ENCODE measurements at regions not wholly inside any gene's neighbourhood (a gene's known extent, or its start where the extent isn't known, plus 50 kb on each side); places are given as distances from the start of the nearest gene placed in this dataset.
"Not testable (repeated sequence)": the region's sequence is repeated elsewhere in the genome, so short reads cannot be mapped to it uniquely, and the experiment has no call there.

DNA sequence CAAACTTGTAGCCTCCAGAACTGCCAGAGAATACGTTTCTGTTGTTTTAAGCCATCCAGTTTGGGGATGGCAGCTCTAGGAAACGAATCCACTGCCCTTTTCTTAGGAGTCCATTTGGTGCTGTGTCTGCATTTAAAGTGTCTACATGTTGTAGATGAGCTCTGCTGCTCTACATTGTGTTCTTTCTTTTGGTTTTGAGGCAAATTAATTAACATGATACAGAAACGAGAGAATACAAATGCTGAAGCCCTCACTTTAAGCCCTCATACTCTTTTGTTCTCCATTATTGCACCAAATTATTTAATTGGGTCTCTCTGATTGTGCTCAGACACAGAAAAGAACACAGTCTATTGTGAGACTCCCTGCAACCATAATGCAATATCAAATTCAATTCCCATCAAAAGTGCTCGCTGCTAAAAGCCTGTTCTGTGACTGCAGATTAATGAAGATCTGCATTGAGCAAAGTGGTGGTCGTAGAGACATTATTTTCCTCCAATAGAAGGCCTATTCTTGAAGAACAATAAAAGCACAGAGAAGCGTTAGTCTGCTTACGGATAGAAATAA lies 166.3 kb upstream of the SOX21 start:
- H3K36me3 Mint-ChIP-seq = no peaks in the 10 kb centered on the region
- DNase-seq (ENCODE audit: low spot score) (no peak), ATAC-seq (no peak)
- no peaks in the 10 kb centered on the region for H3K9me3 Mint-ChIP-seq
- no peaks in the 10 kb centered on the region for H3K27me3 Mint-ChIP-seq
- no peaks in the 10 kb centered on the region for H3K4me1 Mint-ChIP-seq (ENCODE audit: low read depth in 2 of 2)
- H3K27ac Mint-ChIP-seq = no peak overlapping the region
- H3K4me3 Mint-ChIP-seq = no peak overlapping the region

GRCh38 chr13:94864474-94864873 lies 152.1 kb upstream of the SOX21 start:
- Mint-ChIP-seq H3K4me1 (ENCODE audit: low read depth in 2 of 2) (peaks cover 6 to 15% of the 10 kb centered on the region in 2 donors), H3K4me3 (no peak overlapping the region), H3K27ac (no peak overlapping the region), H3K36me3 (no peaks in the 10 kb centered on the region), H3K27me3 (no peaks in the 10 kb centered on the region), H3K9me3 (no peaks in the 10 kb centered on the region)
- DNase-seq (ENCODE audit: low spot score) (no peak), ATAC-seq (no peak)

- no peaks in the 10 kb centered on the region for H3K36me3 Mint-ChIP-seq
- H3K4me3 Mint-ChIP-seq = peak overlapping the region; percentile 89
- DNase-seq (ENCODE audit: low spot score) = no peak
- peak overlapping the region; percentile 62 to 76 for H3K27ac Mint-ChIP-seq
- peaks cover 6 to 15% of the 10 kb centered on the region in 2 donors for H3K4me1 Mint-ChIP-seq (ENCODE audit: low read depth in 2 of 2)
- H3K9me3 Mint-ChIP-seq = no peaks in the 10 kb centered on the region
- ATAC-seq = peak; percentile 55 to 64
- no peaks in the 10 kb centered on the region for H3K27me3 Mint-ChIP-seq
Observed at GRCh38 chr13:94860981-94861407, 148.6 kb upstream of the SOX21 start.

DNA sequence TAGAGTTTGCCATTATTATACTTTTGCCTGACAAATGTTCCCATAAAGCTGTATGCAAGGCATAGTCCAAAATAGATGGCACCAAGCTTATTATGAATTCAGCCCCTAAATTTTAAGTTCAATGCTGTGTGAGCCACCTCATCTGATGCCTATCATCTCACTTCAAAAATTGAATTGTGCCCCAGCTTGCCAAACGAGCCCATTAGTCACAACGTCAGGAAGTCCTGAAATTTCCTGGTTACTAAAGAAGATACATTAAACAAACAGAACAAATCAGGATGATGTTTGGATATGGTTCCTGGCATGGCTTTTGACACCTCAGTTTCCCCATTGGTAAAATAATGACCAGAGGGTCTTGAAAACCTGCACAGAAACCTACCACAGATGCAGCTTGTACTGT lies 147.5 kb upstream of the SOX21 start:
- H3K4me1 Mint-ChIP-seq (ENCODE audit: low read depth in 2 of 2) = peaks cover 6 to 15% of the 10 kb centered on the region in 2 donors
- H3K4me3 Mint-ChIP-seq = peak overlapping the region; percentile 22
- no peaks in the 10 kb centered on the region for H3K27me3 Mint-ChIP-seq
- no peaks in the 10 kb centered on the region for H3K36me3 Mint-ChIP-seq
- no peaks in the 10 kb centered on the region for H3K9me3 Mint-ChIP-seq
- no peak for DNase-seq (ENCODE audit: low spot score)
- no peak overlapping the region for H3K27ac Mint-ChIP-seq
- no peak for ATAC-seq

DNA sequence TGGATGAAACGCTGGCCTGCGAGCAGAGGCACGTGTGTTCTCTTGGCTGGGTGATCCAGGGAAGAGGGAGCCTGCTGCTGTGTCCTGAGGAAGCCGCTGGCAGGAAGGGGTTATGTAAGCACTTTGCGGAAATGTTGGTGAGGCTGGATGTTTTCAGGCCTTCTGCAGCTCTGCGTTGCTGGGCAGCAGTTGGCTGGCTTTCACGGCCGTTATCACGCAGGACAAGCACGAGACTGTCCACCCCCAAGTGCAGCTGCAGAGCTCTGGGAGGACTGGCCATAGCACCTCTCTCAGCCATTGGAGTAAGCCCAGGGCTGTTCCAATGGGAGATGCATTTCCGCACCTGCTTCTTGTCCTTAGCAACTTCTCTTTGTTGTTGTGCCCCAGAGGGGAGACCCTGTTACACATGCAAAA lies 146.9 kb upstream of the SOX21 start:
- no peak for ATAC-seq
- no peaks in the 10 kb centered on the region for H3K9me3 Mint-ChIP-seq

GRCh38 chr13:94858856-94859255 lies 146.5 kb upstream of the SOX21 start:
- ATAC-seq (no peak), DNase-seq (ENCODE audit: low spot score) (no peak)
- Mint-ChIP-seq H3K36me3 (no peaks in the 10 kb centered on the region), H3K4me3 (no peak overlapping the region), H3K27ac (no peak overlapping the region), H3K4me1 (ENCODE audit: low read depth in 2 of 2) (peaks cover 6 to 15% of the 10 kb centered on the region in 2 donors), H3K27me3 (no peaks in the 10 kb centered on the region), H3K9me3 (no peaks in the 10 kb centered on the region)

More for the DNA sequence above, 146.9 kb upstream of the SOX21 start:
- H3K27me3 Mint-ChIP-seq = no peaks in the 10 kb centered on the region
- no peak overlapping the region for H3K27ac Mint-ChIP-seq
- H3K36me3 Mint-ChIP-seq = no peaks in the 10 kb centered on the region
- no peak for DNase-seq (ENCODE audit: low spot score)
- peaks cover 6 to 15% of the 10 kb centered on the region in 2 donors for H3K4me1 Mint-ChIP-seq (ENCODE audit: low read depth in 2 of 2)
- no peak overlapping the region for H3K4me3 Mint-ChIP-seq

DNA sequence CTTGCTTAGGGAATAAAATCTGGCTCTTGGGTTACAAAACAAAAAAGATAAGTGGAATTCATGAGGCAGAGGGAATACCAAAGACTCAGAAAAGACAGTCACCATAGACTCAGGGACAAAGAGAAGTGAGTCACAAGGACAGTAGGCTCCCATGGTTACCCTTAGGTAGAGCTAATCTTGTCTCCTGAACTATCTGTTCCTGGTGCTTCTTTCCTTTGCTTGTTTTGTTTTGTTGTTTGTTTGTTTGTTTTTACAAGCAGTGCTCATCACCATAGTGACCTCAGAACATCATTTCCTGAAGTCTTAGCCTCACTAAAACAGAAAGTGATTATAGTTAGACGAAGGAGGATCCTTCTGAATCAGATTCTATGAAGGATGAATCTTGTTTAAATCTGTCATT lies 142.3 kb upstream of the SOX21 start:
- Mint-ChIP-seq H3K36me3 (no peaks in the 10 kb centered on the region), H3K4me3 (no peak overlapping the region), H3K27me3 (peaks cover 0 to 8% of the 10 kb centered on the region in 2 donors), H3K4me1 (ENCODE audit: low read depth in 2 of 2) (peaks cover 0 to under 1% of the 10 kb centered on the region in 2 donors), H3K27ac (no peak overlapping the region), H3K9me3 (no peaks in the 10 kb centered on the region)
- ATAC-seq = no peak
- DNase-seq (ENCODE audit: low spot score) = no peak

GRCh38 chr13:94851576-94851975 lies 139.2 kb upstream of the SOX21 start:
- Mint-ChIP-seq H3K4me3 (no peak overlapping the region), H3K27ac (no peak overlapping the region), H3K36me3 (no peaks in the 10 kb centered on the region), H3K9me3 (no peaks in the 10 kb centered on the region), H3K27me3 (peaks cover 0 to 8% of the 10 kb centered on the region in 2 donors), H3K4me1 (ENCODE audit: low read depth in 2 of 2) (no peaks in the 10 kb centered on the region)
- DNase-seq (ENCODE audit: low spot score) (no peak), ATAC-seq (no peak)

DNA sequence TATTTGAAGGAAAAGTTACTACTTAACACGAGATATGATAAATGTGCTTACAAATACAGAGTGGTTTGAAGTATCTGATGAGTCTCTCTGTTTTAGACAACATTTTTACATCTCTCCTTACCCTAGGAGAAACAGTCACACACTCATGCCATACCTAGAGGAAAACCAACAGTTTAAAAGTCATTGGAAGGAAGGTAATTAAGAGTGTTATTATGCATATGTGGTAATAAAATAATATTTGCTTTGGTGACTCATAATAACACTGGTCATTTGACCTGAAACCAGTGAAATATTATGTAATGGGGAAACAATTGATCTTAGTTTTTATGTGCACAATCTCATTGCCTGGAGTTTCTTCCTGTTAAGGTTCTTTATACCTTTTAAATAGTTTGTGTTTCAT lies 136.9 kb upstream of the SOX21 start:
- peaks cover 0 to 8% of the 10 kb centered on the region in 2 donors for H3K27me3 Mint-ChIP-seq
- H3K27ac Mint-ChIP-seq = no peak overlapping the region
- DNase-seq (ENCODE audit: low spot score) (no peak), ATAC-seq (no peak)
- no peaks in the 10 kb centered on the region for H3K36me3 Mint-ChIP-seq
- no peaks in the 10 kb centered on the region for H3K4me1 Mint-ChIP-seq (ENCODE audit: low read depth in 2 of 2)
- no peaks in the 10 kb centered on the region for H3K9me3 Mint-ChIP-seq
- no peak overlapping the region for H3K4me3 Mint-ChIP-seq

DNA sequence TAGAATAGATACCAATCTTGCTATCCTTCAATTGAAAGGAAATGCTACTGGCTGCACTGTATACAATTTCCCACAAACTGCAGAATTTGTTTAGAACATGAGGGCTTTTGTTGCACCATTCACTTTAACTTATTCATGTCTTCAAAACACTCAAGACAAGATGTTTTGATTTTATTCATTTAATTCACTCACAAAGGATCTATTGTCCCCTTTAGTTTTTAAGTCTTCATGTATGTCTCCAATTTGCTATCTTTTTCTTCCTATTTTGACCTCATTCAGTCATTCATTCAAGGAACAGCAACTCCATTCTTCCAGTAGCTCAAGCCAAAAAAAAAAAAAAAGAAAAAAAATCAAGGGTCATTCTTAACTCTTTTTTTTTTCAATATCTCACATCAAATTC lies 130.6 kb upstream of the SOX21 start:
- H3K27ac Mint-ChIP-seq = no peak overlapping the region
- no peaks in the 10 kb centered on the region for H3K4me1 Mint-ChIP-seq (ENCODE audit: low read depth in 2 of 2)
- no peaks in the 10 kb centered on the region for H3K27me3 Mint-ChIP-seq
- H3K4me3 Mint-ChIP-seq = no peak overlapping the region
- no peaks in the 10 kb centered on the region for H3K36me3 Mint-ChIP-seq
- H3K9me3 Mint-ChIP-seq = peaks cover 4% of the 10 kb centered on the region
- ATAC-seq (no peak), DNase-seq (ENCODE audit: low spot score) (no peak)

DNA sequence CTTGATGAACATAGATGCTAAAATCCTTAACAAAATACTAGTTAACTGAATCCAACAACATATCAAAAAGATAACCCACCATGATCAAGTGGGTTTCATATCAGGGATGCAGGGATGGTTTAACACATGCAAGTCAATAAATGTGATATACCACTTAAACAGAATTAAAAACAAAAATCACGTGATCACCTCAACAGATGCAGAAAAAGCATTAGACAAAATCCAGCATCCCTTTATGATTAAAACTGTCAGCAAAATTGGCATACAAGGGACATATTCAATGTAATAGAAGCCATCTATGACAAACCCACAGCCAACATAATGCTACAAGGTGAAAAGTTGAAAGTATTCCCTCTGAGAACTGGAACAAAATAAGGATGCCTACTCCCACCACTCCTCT lies 124.7 kb upstream of the SOX21 start:
- H3K27me3 Mint-ChIP-seq; ATAC-seq; DNase-seq (ENCODE audit: low spot score); H3K4me3 Mint-ChIP-seq; H3K27ac Mint-ChIP-seq; H3K36me3 Mint-ChIP-seq; H3K4me1 Mint-ChIP-seq (ENCODE audit: low read depth in 2 of 2): not testable (repeated sequence)
- peaks cover 10% of the 10 kb centered on the region for H3K9me3 Mint-ChIP-seq

- H3K4me3 Mint-ChIP-seq = no peak overlapping the region
- H3K36me3 Mint-ChIP-seq = no peaks in the 10 kb centered on the region
- DNase-seq (ENCODE audit: low spot score) (no peak), ATAC-seq (no peak)
- no peaks in the 10 kb centered on the region for H3K9me3 Mint-ChIP-seq
- H3K27me3 Mint-ChIP-seq = no peaks in the 10 kb centered on the region
- no peaks in the 10 kb centered on the region for H3K4me1 Mint-ChIP-seq (ENCODE audit: low read depth in 2 of 2)
- H3K27ac Mint-ChIP-seq = no peak overlapping the region
Observed at GRCh38 chr13:94829837-94830365, 117.6 kb upstream of the SOX21 start.

GRCh38 chr13:94829185-94829836 lies 117.0 kb upstream of the SOX21 start:
- Mint-ChIP-seq H3K9me3 (no peaks in the 10 kb centered on the region), H3K4me3 (no peak overlapping the region), H3K27me3 (no peaks in the 10 kb centered on the region), H3K4me1 (ENCODE audit: low read depth in 2 of 2) (no peaks in the 10 kb centered on the region), H3K27ac (no peak overlapping the region), H3K36me3 (no peaks in the 10 kb centered on the region)
- DNase-seq (ENCODE audit: low spot score) (no peak), ATAC-seq (no peak)

GRCh38 chr13:94827566-94827965 lies 115.2 kb upstream of the SOX21 start:
- H3K4me1 Mint-ChIP-seq (ENCODE audit: low read depth in 2 of 2) = no peaks in the 10 kb centered on the region
- H3K27me3 Mint-ChIP-seq = no peaks in the 10 kb centered on the region
- DNase-seq (ENCODE audit: low spot score) (no peak), ATAC-seq (no peak)
- H3K27ac Mint-ChIP-seq = no peak overlapping the region
- no peak overlapping the region for H3K4me3 Mint-ChIP-seq
- H3K9me3 Mint-ChIP-seq = no peaks in the 10 kb centered on the region
- no peaks in the 10 kb centered on the region for H3K36me3 Mint-ChIP-seq
